HUES64 (cell line): ENCODE measurements at regions not wholly inside any gene's neighbourhood (a gene's known extent, or its start where the extent isn't known, plus 50 kb on each side); places are given as distances from the start of the nearest gene placed in this dataset.

Experiments
- H3K27ac ChIP-seq: 2 replicates; pipeline ENCODE4 v1.7.0; 2013; ENCODE audit warnings: low read depth, low read length, inconsistent platforms
- H3K27me3 ChIP-seq: 2 replicates; pipeline ENCODE4 v1.6.1; 2013; ENCODE audit warnings: mild to moderate bottlenecking, low read length; ENCODE audit not compliant: insufficient read depth
- H3K36me3 ChIP-seq: 2 replicates; pipeline ENCODE4 v1.6.1; 2013; ENCODE audit warnings: mild to moderate bottlenecking, low read length; ENCODE audit not compliant: insufficient read depth
- H3K4me1 ChIP-seq: 2 replicates; pipeline ENCODE4 v1.6.1; 2013; ENCODE audit warnings: mild to moderate bottlenecking, low read length, moderate library complexity; ENCODE audit not compliant: insufficient read depth
- H3K4me3 ChIP-seq: 2 replicates; pipeline ENCODE4 v1.5.1; 2013; ENCODE audit warnings: mild to moderate bottlenecking, low read length, moderate library complexity
- H3K9ac ChIP-seq: 2 replicates; pipeline ENCODE4 v1.6.1; 2013; ENCODE audit warnings: mild to moderate bottlenecking, low read depth, low read length
- H3K9me3 ChIP-seq: 2 replicates; pipeline ENCODE4 v1.6.1; 2013; ENCODE audit warnings: low read depth, low read length; ENCODE audit not compliant: insufficient read depth
- WGBS: fragments of 150-250, 120-280 bp; methylation state at CpG from one replicate; pipeline ENCODE4 v1.1.7; 2013; ENCODE audit warnings: missing lambda C conversion rate; 5-methylcytosine and 5-hydroxymethylcytosine counted together

GRCh38 chr12:28883406-28883997 is 265.6 kb upstream of the FAR2 start:
- H3K4me1 ChIP-seq = no peaks in the 10 kb centered on the region
- H3K27me3 ChIP-seq = no peaks in the 10 kb centered on the region
- no peaks in the 10 kb centered on the region for H3K36me3 ChIP-seq
- WGBS = 100% methylated on average over 1 of the region's 2 CpGs
- no peak overlapping the region for H3K4me3 ChIP-seq
- H3K27ac ChIP-seq = no peak overlapping the region
- H3K9ac ChIP-seq = no peak overlapping the region
- no peaks in the 10 kb centered on the region for H3K9me3 ChIP-seq

GRCh38 chr12:28884904-28885679 is 264.0 kb upstream of the FAR2 start:
- Histone ChIP-seq H3K4me3 (no peak overlapping the region), H3K27me3 (no peaks in the 10 kb centered on the region), H3K4me1 (no peaks in the 10 kb centered on the region), H3K9ac (no peak overlapping the region), H3K36me3 (no peaks in the 10 kb centered on the region), H3K9me3 (no peaks in the 10 kb centered on the region), H3K27ac (no peak overlapping the region)
- 89% methylated on average over 3 of the region's 3 CpGs for WGBS

GRCh38 chr12:28885928-28886327 is 263.1 kb upstream of the FAR2 start:
- Histone ChIP-seq H3K4me3 (no peak overlapping the region), H3K9ac (no peak overlapping the region), H3K36me3 (no peaks in the 10 kb centered on the region), H3K9me3 (no peaks in the 10 kb centered on the region), H3K27me3 (no peaks in the 10 kb centered on the region), H3K4me1 (no peaks in the 10 kb centered on the region), H3K27ac (no peak overlapping the region)
- WGBS = 100% methylated on average over 2 of the region's 2 CpGs

- no peak overlapping the region for H3K9ac ChIP-seq
- no peak overlapping the region for H3K4me3 ChIP-seq
- no peaks in the 10 kb centered on the region for H3K27me3 ChIP-seq
- H3K27ac ChIP-seq = no peak overlapping the region
- no peaks in the 10 kb centered on the region for H3K9me3 ChIP-seq
- H3K36me3 ChIP-seq = no peaks in the 10 kb centered on the region
- H3K4me1 ChIP-seq = no peaks in the 10 kb centered on the region
These were observed 261.6 kb upstream of the FAR2 start for GRCh38 chr12:28887461-28887990.

GRCh38 chr12:28890664-28891063 is 258.4 kb upstream of the FAR2 start:
- 70% methylated on average over 4 of the region's 4 CpGs for WGBS
- no peak overlapping the region for H3K4me3 ChIP-seq

GRCh38 chr12:28891126-28891525 is 258.0 kb upstream of the FAR2 start:
- Histone ChIP-seq H3K27me3 (no peaks in the 10 kb centered on the region), H3K36me3 (no peaks in the 10 kb centered on the region), H3K27ac (no peak overlapping the region), H3K9ac (no peak overlapping the region), H3K4me3 (no peak overlapping the region), H3K4me1 (no peaks in the 10 kb centered on the region), H3K9me3 (no peaks in the 10 kb centered on the region)

More at GRCh38 chr12:28890664-28891063, 258.4 kb upstream of the FAR2 start:
- no peaks in the 10 kb centered on the region for H3K9me3 ChIP-seq
- no peaks in the 10 kb centered on the region for H3K36me3 ChIP-seq
- no peak overlapping the region for H3K27ac ChIP-seq
- no peak overlapping the region for H3K9ac ChIP-seq
- no peaks in the 10 kb centered on the region for H3K4me1 ChIP-seq
- no peaks in the 10 kb centered on the region for H3K27me3 ChIP-seq

GRCh38 chr12:28893365-28893764 is 255.7 kb upstream of the FAR2 start:
- no peaks in the 10 kb centered on the region for H3K9me3 ChIP-seq
- no peak overlapping the region for H3K4me3 ChIP-seq
- H3K36me3 ChIP-seq = no peaks in the 10 kb centered on the region
- H3K27me3 ChIP-seq = no peaks in the 10 kb centered on the region
- WGBS = 95% methylated on average over 2 of the region's 2 CpGs
- H3K4me1 ChIP-seq = no peaks in the 10 kb centered on the region
- H3K9ac ChIP-seq = no peak overlapping the region
- H3K27ac ChIP-seq = no peak overlapping the region

GRCh38 chr12:28893856-28894255 is 255.2 kb upstream of the FAR2 start:
- Histone ChIP-seq H3K9me3 (no peaks in the 10 kb centered on the region), H3K27ac (no peak overlapping the region), H3K4me3 (no peak overlapping the region), H3K4me1 (no peaks in the 10 kb centered on the region), H3K9ac (no peak overlapping the region), H3K36me3 (no peaks in the 10 kb centered on the region), H3K27me3 (no peaks in the 10 kb centered on the region)
- no CpG with 5 or more reads among the region's 1 CpG for WGBS

- Histone ChIP-seq H3K36me3 (no peaks in the 10 kb centered on the region), H3K4me1 (no peaks in the 10 kb centered on the region), H3K9ac (no peak overlapping the region), H3K27ac (no peak overlapping the region), H3K27me3 (no peaks in the 10 kb centered on the region), H3K4me3 (no peak overlapping the region), H3K9me3 (peaks cover 7% of the 10 kb centered on the region)
- WGBS = 96% methylated on average over 1 of the region's 1 CpG
These were observed 252.7 kb upstream of the FAR2 start for GRCh38 chr12:28896421-28896820.

- Histone ChIP-seq H3K9ac (no peak overlapping the region), H3K27me3 (no peaks in the 10 kb centered on the region), H3K4me3 (no peak overlapping the region), H3K4me1 (no peaks in the 10 kb centered on the region), H3K9me3 (peaks cover 16% of the 10 kb centered on the region), H3K36me3 (no peaks in the 10 kb centered on the region), H3K27ac (no peak overlapping the region)
- 94% methylated on average over 2 of the region's 2 CpGs for WGBS
These were observed 251.0 kb upstream of the FAR2 start for GRCh38 chr12:28898038-28898437.

- no peak overlapping the region for H3K27ac ChIP-seq
- H3K4me1 ChIP-seq = no peaks in the 10 kb centered on the region
- H3K9ac ChIP-seq = no peak overlapping the region
- H3K27me3 ChIP-seq = no peaks in the 10 kb centered on the region
- H3K4me3 ChIP-seq = no peak overlapping the region
- H3K9me3 ChIP-seq = peaks cover 16% of the 10 kb centered on the region
- 100% methylated on average over 1 of the region's 1 CpG for WGBS
- no peaks in the 10 kb centered on the region for H3K36me3 ChIP-seq
These were observed 249.1 kb upstream of the FAR2 start for GRCh38 chr12:28899951-28900350.
